ENCODE measurements at regions not wholly inside any gene's neighbourhood (a gene's known extent, or its start where the extent isn't known, plus 50 kb on each side); places are given as distances from the start of the nearest gene placed in this dataset.

DNA sequence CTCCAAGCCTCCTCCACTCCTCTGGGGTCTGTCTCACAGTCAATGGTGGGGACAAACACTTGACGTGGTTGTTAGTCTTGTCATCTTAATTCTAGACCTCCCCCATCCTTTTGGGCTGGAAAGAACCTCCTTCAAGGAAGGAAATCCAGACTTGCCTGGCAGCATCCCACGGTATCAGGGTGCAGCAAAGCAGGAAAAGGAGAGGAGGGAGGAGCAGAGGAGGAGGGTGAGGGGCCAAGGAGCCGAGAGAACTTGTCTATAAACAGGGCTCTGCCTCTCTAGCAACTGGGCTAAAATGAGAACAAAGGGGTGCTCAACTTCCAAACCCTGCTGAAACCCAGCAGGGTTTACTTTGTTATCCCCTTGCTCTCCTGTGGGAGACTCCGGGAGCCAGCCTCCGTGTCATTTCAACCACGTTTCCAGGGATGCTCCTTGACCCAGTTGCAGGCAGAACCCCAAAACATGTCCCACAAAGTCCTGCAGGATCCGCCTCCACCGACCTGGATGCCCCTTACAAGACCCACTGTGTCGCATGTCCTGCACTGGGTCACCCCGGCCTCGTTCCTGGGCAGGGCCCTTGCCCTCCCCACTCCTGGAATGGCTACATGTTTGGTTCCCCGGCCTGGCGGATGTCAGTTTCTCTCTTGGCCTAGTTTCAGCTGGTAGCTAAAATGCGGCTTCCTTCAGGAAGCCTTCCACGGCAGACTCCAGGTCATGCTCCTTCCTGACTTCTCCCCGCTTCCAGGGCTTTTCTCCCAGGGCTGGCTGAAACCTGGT lies 69.7 kb upstream of the MGMT start:
- TF ChIP-seq, protein P1, sequence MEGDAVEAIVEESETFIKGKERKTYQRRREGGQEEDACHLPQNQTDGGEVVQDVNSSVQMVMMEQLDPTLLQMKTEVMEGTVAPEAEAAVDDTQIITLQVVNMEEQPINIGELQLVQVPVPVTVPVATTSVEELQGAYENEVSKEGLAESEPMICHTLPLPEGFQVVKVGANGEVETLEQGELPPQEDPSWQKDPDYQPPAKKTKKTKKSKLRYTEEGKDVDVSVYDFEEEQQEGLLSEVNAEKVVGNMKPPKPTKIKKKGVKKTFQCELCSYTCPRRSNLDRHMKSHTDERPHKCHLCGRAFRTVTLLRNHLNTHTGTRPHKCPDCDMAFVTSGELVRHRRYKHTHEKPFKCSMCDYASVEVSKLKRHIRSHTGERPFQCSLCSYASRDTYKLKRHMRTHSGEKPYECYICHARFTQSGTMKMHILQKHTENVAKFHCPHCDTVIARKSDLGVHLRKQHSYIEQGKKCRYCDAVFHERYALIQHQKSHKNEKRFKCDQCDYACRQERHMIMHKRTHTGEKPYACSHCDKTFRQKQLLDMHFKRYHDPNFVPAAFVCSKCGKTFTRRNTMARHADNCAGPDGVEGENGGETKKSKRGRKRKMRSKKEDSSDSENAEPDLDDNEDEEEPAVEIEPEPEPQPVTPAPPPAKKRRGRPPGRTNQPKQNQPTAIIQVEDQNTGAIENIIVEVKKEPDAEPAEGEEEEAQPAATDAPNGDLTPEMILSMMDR (IDR thresholded peaks at IDR 0.05; ENCODE audit: borderline replicate concordance, insufficient read depth, low read depth, low read length), result no peak
- H3K4me3 ChIP-seq (ENCODE audit: low read depth, low read length), result no peak overlapping the region

DNA sequence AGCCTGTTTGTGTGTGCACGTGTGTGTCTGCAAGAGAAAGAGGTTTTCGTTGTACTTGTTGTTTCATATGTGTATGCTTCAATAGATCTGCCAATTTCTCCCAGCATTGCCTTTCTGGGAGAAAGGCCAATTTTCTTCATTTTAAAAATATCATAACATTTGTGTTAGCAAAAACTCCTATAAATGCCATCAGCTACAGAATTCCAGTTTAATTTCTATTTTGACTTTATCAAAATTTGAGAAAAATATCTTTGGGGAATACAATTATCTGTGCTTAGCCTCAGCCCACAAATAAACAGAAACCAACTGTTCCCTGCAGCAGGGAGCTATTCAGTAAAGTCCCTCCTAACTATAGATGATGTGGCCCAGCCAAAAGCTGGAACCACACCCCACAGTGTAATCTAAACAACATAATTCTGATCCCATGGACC lies 68.3 kb upstream of the MGMT start:
- TF ChIP-seq, protein P1 (IDR thresholded peaks at IDR 0.05; ENCODE audit: borderline replicate concordance, insufficient read depth, low read depth, low read length), result no peak

DNA sequence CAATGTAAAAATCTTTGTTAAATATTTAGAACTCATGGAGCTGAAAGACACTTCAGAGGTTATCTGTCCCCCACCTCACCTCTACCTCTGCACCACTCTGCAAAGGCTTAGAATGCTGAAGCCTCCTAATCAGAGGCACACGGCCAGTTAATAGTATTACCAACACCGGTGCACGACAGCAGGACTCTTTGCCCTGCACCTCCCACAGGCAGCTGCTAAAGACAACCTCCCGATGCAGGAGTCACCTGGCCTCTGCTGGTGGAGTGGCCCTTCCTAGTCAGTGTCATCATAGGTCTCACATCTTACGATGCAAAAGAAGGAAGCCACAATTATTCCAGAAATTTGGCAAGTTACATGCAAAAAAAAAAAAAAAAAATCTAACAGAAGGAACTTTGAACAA lies 66.6 kb upstream of the MGMT start:
- TF ChIP-seq, protein P1 (IDR thresholded peaks at IDR 0.05; ENCODE audit: borderline replicate concordance, insufficient read depth, low read depth, low read length), result no peak
- no peak overlapping the region for H3K4me3 ChIP-seq (ENCODE audit: low read depth, low read length)

More for the DNA sequence above, 68.3 kb upstream of the MGMT start:
- no peak overlapping the region for H3K4me3 ChIP-seq (ENCODE audit: low read depth, low read length)

DNA sequence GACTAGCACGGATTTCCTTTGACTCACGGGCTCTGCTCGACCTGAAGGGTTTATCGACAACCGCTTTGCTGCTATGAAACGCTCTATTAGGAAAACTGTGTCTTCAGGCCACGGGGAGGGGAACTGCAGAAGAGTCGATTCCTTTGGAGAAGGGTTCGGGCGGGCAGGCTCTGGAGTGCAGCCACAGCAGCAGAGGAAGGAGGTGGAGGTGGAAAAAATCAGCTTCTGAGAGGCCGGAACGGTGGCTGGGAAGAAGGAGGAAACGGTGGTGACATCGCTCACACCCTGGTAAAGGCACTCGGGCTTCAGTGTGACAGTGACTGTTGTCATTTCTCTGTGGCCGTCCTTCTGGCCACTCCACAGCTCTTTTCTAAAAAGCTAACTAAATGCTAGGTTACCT lies 64.6 kb upstream of the MGMT start:
- no peak overlapping the region for H3K4me3 ChIP-seq (ENCODE audit: low read depth, low read length)
- TF ChIP-seq, protein P1 (IDR thresholded peaks at IDR 0.05; ENCODE audit: borderline replicate concordance, insufficient read depth, low read depth, low read length), result no peak

DNA sequence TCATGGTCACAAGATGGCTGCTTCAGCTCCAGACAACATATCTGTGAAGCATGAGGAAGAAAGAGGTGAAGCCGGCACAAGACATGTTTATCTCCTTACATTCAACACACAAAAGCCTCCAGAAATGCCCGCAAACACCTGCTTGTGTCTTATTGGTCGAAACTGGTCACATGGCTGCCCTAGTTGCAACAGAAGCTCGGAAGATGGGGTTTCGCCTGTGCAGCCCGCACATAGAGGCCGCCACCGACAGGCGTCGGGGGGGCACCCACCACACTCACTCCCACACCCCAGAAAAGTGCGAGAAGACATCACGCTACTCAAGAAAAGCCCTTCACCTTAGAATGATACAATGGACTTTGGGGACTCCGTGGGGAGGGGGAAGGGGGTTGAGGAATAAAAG lies 63.0 kb upstream of the MGMT start:
- TF ChIP-seq, protein P1 (IDR thresholded peaks at IDR 0.05; ENCODE audit: borderline replicate concordance, insufficient read depth, low read depth, low read length), result no peak
- H3K4me3 ChIP-seq (ENCODE audit: low read depth, low read length), result no peak overlapping the region

DNA sequence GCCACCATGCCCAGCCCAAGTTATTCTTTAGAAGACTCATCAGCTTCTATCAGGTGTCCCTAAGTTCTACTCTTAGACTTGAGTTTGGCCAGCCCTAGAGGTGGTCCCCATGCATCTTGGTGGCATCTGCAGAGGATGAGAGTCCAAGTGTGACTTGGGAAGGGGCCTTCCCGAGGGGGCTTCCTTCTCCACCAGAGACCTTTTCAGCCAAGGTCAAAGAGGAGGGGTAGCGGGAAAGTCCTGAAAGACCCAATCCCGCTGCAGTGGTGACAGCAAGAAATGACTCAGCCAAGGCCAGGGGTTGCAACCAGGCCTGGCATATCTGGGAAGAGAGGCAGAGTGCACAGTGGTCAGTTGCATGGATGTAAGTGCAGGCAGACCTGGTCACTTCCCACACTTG lies 61.7 kb upstream of the MGMT start:
- TF ChIP-seq, protein P1 (IDR thresholded peaks at IDR 0.05; ENCODE audit: borderline replicate concordance, insufficient read depth, low read depth, low read length), result no peak
- H3K4me3 ChIP-seq (ENCODE audit: low read depth, low read length), result no peak overlapping the region

DNA sequence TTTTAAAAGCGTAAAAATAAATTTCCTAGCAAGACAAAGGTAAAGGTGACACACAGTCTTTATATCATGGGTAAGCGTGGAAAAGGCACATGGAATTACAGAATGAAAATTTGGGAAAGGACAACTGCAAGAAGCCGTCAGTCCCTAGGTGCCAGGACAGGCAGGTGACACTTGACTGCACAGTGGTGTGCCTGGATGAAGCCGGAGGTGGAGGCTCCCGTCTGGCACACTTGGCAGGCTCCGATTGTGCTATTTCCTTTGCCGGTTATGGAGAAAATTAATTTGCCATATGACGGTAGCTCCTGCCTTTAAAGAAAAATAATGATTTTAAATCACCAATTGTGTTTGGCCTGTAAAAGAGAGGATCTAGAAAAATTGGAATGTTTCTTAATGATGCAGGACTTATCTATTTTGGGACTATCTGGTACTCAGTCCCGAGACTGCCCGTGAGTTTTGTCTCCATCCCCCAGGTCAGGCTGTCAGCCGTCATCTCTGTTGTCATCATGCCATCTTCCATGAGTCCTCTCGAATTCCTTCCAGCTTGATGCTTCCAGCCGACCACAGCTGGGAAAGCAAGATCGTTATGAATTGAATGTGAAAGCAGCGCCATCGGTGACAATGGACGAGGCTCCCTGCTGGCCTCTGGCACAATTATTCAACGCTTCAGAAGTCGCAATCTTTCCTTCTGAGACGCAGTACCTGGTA lies 56.2 kb upstream of the MGMT start:
- TF ChIP-seq, protein P1 (IDR thresholded peaks at IDR 0.05; ENCODE audit: borderline replicate concordance, insufficient read depth, low read depth, low read length), result no peak
- no peak overlapping the region for H3K4me3 ChIP-seq (ENCODE audit: low read depth, low read length)
